ENCODE measurements at regions not wholly inside any gene's neighbourhood (a gene's known extent, or its start where the extent isn't known, plus 50 kb on each side); places are given as distances from the start of the nearest gene placed in this dataset.

- Histone ChIP-seq H3K9me1 (ENCODE audit: insufficient read depth, low read length) (no peaks in the 10 kb centered on the region), H3K14ac (replicated peaks; ENCODE audit: low read depth, low read length) (no peak overlapping the region), H3K4me1 (ENCODE audit: control insufficient read depth, insufficient read depth, low read length) (no peaks in the 10 kb centered on the region), H3K23ac (ENCODE audit: low read depth, low read length) (no peak overlapping the region), H3K4me3 (ENCODE audit: insufficient read depth, low read depth, low read length) (no peak overlapping the region), H2AK9ac (replicated peaks; ENCODE audit: low read depth, low read length, poor library complexity) (no peak overlapping the region), H3K4me2 (ENCODE audit: low read depth, low read length) (no peak overlapping the region), H2BK5ac (ENCODE audit: low read depth, low read length, poor library complexity, severe bottlenecking) (no peak overlapping the region), H3K79me1 (ENCODE audit: low read depth in 1 of 2, low read length in 2 of 2) (no peaks in the 10 kb centered on the region), H2BK120ac (ENCODE audit: low read depth, low read length) (no peak overlapping the region), H3K9ac (ENCODE audit: low read depth, low read length) (no peak overlapping the region), H4K20me1 (ENCODE audit: insufficient read depth, low read length) (no peaks in the 10 kb centered on the region), H2AFZ (replicated peaks; ENCODE audit: low read length, poor library complexity) (no peak overlapping the region), H3K9me3 (ENCODE audit: control insufficient read depth, insufficient read depth, low read length) (peaks cover 16% of the 10 kb centered on the region), H4K5ac (ENCODE audit: low read depth, low read length) (no peak overlapping the region), H2BK15ac (ENCODE audit: low read depth, low read length) (no peak overlapping the region), H3K36me3 (ENCODE audit: control insufficient read depth, insufficient read depth, low read length) (no peaks in the 10 kb centered on the region), H4K8ac (ENCODE audit: low read depth in 2 of 2, low read length in 2 of 2) (no peak overlapping the region), H3K27ac (ENCODE audit: insufficient read depth, low read length) (no peak overlapping the region), H3K56ac (ENCODE audit: extremely low read depth, insufficient read depth, low read length) (no peak overlapping the region), H2BK20ac (ENCODE audit: low read depth, low read length) (no peak overlapping the region), H4K91ac (ENCODE audit: insufficient read depth, low read depth, low read length) (no peak overlapping the region), H3K4ac (ENCODE audit: low read depth, low read length) (no peak overlapping the region), H3K18ac (ENCODE audit: low read depth, low read length) (no peak overlapping the region), H2AK5ac (ENCODE audit: low read depth, low read length) (no peak overlapping the region), H3K27me3 (ENCODE audit: control insufficient read depth, insufficient read depth, low read length) (no peaks in the 10 kb centered on the region)
- ChIA-PET POLR2A (ENCODE audit: unreplicated experiment) (no interaction called here), CTCF (no interaction called here)
- ATAC-seq (ENCODE audit: low read depth) (no peak), DNase-seq (no peak)
- WGBS, 2 experiments (ENCODE audit: extremely low coverage in 2 of 2, insufficient read length in 1 of 2): 48% methylated on average over 5 of the region's 6 CpGs; no CpG with 5 or more reads in 1 of the 2 experiments
- no TSS peak for BruUV-seq (replicated peaks)
- dilution Hi-C loops (cut with HindIII; ENCODE audit: low sequenced_read_pairs, unreplicated experiment) (no loop called here), in situ Hi-C loops (cut with MboI; ENCODE audit: low sequenced_read_pairs) (no loop called here), intact Hi-C loops (cut with micrococcal nuclease) (no loop called here)
- TF ChIP-seq ELK1 (IDR thresholded peaks at IDR 0.05; ENCODE audit: borderline replicate concordance, low read depth, low read length) (no peak), RAD21 (IDR thresholded peaks at IDR 0.05; ENCODE audit: low read length) (no peak), NFE2L2 (IDR thresholded peaks at IDR 0.05; ENCODE audit: low read depth, low read length) (no peak), RFX5 (IDR thresholded peaks at IDR 0.05; ENCODE audit: low read depth, low read length) (no peak), CTCF (conservative IDR thresholded peaks at IDR 0.05; ENCODE audit: low read depth, low read length) (no peak), BHLHE40 (IDR thresholded peaks at IDR 0.05; ENCODE audit: low read depth, low read length) (no peak), MAFK (IDR thresholded peaks at IDR 0.05; ENCODE audit: low read depth, low read length) (no peak), RCOR1 (IDR thresholded peaks at IDR 0.05; ENCODE audit: insufficient replicate concordance, low read length) (no peak), FOS (IDR thresholded peaks at IDR 0.05; ENCODE audit: low read depth, low read length) (no peak), USF2 (IDR thresholded peaks at IDR 0.05; ENCODE audit: low read depth, low read length) (no peak), MAZ (IDR thresholded peaks at IDR 0.05; ENCODE audit: borderline replicate concordance, low read depth, low read length) (no peak), CHD1 (IDR thresholded peaks at IDR 0.05; ENCODE audit: low read depth, low read length) (no peak), POLR2A (IDR thresholded peaks at IDR 0.05; ENCODE audit: low read depth, low read length) (no peak), CEBPB (IDR thresholded peaks at IDR 0.05; ENCODE audit: low read depth, low read length) (no peak), MXI1 (IDR thresholded peaks at IDR 0.05; ENCODE audit: borderline replicate concordance, low read depth, low read length) (no peak), SMC3 (IDR thresholded peaks at IDR 0.05; ENCODE audit: low read depth, low read length) (no peak)
Measured at GRCh38 chrX:4240541-4241194, 527.2 kb upstream of the PRKX start.

All from IMR-90 (cell line).